CD4-positive, alpha-beta T cell treated with Interleukin-6 for 4 hours (primary cell): ENCODE measurements at regions not wholly inside any gene's neighbourhood (a gene's known extent, or its start where the extent isn't known, plus 50 kb on each side); places are given as distances from the start of the nearest gene placed in this dataset.
"Not testable (repeated sequence)": the region's sequence is repeated elsewhere in the genome, so short reads cannot be mapped to it uniquely, and the experiment has no call there.

ENCODE experiments used
- DNase-seq: peaks from one replicate; pipeline ENCODE4 v3.0.0-alpha.2; 2020; ENCODE audit warnings: mixed read lengths

- not testable (repeated sequence) for DNase-seq
Observed at GRCh38 chr20:29031262-29031982, 2226.0 kb upstream of the DEFB115 start.

DNA sequence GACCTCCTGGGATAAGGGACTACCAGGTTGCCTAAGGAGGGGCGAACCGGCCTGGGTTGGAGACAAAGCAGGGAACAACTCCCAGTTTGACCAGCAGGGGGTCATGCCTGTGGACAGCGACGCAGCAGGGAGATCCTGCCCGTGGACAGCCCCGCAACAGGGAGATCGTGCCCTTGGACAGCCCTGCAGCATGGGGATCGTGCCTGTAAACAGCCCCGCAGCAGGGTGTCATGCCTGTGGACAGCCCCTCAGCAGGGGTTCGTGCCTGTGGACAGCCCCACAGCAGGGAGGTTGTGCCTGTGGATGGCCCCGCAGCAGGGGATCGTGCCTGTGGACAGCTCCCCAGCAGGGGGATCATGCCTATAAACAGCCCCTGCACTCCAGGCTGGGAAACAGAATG is 2213.2 kb upstream of the DEFB115 start:
- DNase-seq: peak; percentile 1

GRCh38 chr20:29050008-29050606 is 2207.4 kb upstream of the DEFB115 start:
- not testable (repeated sequence) for DNase-seq

DNA sequence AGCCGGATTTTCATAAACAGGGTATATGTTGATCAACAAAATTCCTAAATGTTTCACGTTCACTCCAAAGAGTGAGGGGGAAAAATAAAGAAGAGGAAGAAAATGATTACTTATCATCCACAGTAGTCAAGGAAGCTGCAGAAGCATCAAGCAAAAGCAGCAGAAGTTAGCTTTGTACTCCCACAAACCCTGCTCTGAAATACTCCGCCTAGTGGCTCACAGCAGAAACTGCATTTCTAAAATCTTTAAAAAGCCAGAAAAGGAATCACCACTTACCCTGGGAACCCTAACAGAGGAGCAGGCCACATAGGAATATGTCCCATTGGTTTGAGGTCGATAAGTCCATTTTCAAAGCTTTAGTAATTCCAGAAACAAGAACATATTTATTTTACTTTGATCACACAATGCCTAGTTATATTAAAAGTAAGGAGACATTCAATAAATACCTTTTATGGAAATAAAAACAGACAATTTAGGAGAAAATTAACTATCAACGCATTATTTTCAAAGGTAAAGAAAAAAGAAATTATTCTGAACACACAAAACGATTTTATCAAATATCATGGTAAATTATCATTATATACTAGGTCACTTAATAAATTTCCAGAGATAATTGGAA is 2199.5 kb upstream of the DEFB115 start:
- not testable (repeated sequence) for DNase-seq

- not testable (repeated sequence) for DNase-seq
Observed at GRCh38 chr20:29062451-29062850, 2195.0 kb upstream of the DEFB115 start.

DNA sequence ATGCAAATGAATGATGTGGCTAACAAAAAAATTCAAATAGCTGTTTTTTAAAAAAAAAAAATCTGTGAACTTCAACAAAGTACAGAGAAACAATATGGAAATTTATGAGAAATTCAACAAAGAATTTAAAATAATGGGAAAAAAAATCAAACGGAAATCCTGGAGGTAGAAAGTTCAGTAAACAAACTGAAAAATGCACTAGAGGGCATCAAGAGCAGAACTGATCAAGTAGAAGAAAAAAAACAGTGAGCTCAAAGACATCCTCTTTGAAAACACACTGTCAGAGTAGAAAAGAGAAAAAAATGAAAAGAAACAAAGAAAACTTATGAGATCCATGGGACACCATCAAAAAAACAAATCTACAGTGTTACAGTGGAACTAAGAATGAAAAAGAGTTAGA is 2191.1 kb upstream of the DEFB115 start:
- DNase-seq: not testable (repeated sequence)

- DNase-seq: not testable (repeated sequence)
Observed at GRCh38 chr20:29073640-29074039, 2183.8 kb upstream of the DEFB115 start.

DNA sequence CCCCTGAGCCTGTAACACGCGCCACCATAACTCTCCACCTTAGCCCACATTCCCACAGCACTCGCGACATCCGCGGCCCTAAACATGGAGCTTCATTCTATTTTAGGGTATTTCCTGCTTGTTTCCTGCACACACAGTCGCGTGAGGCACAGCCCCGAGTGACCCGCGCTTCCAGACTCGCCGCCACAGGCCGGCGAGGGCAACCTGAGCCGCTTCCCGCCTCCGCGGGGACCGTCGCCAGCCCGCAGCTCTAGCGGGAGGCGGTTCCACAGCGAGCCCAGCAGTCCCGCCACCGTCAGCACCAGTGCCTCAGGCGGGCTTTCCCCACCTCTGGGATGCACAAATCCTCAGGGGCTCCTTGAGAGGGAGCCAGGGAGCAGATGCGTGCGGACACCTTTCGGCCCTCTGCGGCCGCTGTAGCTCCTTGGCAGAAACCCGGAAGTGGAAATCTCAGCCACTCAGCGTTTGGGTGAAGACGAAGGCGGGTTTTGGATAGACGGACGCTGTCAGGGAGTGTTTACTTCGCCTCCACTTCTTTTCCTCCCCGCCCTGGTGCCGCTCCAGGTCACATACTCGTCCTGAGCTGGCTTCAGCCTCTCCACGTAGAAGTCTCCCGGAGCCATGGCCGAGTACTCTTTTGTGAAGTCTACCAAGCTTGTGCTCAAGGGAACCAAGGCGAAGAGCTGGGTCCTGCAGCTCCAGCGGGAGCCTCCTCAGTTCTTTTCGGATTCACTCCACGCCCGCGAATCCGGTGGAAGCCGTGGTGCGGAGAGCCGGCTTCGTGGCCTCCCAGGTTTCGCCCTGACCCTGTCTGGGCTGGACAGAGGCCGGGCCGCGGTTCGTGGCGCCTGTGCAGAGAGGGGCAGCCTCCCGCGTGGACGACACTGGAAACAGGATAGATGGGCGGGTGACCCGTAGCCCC is 2177.4 kb upstream of the DEFB115 start:
- peak; percentile 3 for DNase-seq

- not testable (repeated sequence) for DNase-seq
Observed at GRCh38 chr20:29081712-29082111, 2175.8 kb upstream of the DEFB115 start.

GRCh38 chr20:29085625-29086024 is 2171.8 kb upstream of the DEFB115 start:
- DNase-seq: no peak

GRCh38 chr20:29086145-29086718 is 2171.2 kb upstream of the DEFB115 start:
- DNase-seq: not testable (repeated sequence)

DNA sequence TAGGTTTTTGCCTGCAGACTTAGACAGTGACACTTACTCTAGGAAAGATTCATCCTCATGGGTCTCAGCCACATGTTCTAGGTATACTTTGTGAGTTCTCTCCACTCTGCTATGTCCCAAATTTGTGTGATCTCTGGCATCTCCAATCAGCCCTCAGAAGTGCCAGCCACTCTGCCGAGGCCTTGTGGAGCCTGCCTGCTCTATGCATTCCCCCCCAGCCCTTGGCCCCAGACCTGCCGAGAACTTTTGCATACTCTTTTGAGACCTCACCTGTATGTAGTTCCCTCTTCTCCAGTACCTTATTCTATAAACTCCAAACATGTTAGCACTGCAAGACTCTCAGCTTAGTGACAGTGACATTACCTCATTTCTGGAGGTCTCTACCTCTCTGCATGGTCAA is 2170.5 kb upstream of the DEFB115 start:
- DNase-seq: no peak

- not testable (repeated sequence) for DNase-seq
Observed at GRCh38 chr20:29087887-29088286, 2169.6 kb upstream of the DEFB115 start.

GRCh38 chr20:29088472-29088871 is 2169.0 kb upstream of the DEFB115 start:
- DNase-seq: not testable (repeated sequence)

- DNase-seq: not testable (repeated sequence)
Observed at GRCh38 chr20:29089409-29089808, 2168.1 kb upstream of the DEFB115 start.

DNA sequence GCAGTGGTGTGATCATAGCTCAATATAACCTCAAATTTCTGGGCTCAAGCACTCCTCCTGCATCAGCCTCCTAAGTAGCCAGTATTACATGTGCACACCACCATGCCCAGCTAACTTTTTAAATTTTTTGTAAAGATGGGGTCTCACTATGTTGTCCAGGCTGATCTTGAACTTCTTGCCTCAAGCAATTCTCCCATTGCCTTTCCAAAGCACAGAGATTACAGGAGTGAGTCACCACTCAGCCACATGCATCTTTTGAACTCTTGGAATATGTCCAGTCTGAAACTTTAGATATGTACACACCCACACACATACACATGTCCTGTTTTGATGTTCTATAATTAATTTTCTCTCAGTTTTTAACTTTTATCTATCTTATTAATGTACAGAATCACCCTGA is 2163.5 kb upstream of the DEFB115 start:
- not testable (repeated sequence) for DNase-seq

DNA sequence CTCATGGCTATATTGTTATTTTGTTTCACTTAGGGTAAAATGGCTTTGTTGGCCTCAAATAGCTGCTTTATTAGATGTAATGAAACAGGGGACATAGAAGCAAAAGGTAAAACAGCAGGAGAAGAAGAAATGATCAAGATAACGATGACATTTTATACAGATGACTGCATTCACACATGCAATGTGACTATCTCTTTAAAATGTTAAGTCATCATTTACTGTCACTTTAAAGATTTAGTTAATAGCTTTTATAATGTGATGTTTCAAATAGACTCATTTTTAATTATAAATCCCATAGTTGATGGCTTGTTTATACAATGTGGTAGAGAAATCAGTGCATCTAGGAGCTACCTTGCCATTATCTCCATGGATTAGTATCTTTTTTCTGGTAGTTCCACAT is 2160.8 kb upstream of the DEFB115 start:
- DNase-seq: not testable (repeated sequence)

DNA sequence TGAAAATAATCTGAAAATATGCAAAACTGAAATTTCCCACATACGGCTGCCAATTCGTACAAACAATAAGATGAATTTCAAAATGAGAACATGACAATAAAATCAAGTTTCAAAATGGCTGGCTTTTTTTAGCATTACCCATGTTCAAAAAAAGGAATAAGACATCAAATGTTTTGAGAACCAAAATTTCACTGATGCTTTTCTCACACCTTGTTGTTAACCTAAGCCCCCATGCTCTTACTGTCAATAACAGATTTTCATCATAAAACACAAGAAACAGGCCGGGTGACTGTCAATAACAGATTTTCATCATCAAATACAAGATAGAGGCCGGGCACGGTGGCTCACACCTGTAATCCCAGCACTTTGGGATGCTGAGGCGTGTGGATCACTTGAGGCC is 2149.6 kb upstream of the DEFB115 start:
- DNase-seq: not testable (repeated sequence)

DNA sequence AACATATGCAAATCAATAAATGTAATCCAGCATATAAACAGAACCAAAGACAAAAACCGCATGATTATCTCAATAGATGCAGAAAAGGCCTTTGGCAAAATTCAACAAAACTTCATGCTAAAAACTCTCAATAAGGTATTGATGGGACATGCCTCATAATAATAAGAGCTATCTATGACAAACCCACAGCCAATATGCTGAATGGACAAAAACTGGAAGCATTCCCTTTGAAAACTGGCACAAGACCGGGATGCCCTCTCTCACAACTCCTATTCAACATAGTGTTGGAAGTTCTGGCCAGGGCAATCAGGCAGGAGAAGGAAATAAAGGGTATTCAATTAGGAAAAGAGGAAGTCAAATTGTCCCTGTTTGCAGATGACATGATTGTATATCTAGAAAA is 2148.1 kb upstream of the DEFB115 start:
- DNase-seq: not testable (repeated sequence)

GRCh38 chr20:29115097-29115496 is 2142.4 kb upstream of the DEFB115 start:
- not testable (repeated sequence) for DNase-seq

GRCh38 chr20:29119141-29119540 is 2138.3 kb upstream of the DEFB115 start:
- DNase-seq: no peak

DNA sequence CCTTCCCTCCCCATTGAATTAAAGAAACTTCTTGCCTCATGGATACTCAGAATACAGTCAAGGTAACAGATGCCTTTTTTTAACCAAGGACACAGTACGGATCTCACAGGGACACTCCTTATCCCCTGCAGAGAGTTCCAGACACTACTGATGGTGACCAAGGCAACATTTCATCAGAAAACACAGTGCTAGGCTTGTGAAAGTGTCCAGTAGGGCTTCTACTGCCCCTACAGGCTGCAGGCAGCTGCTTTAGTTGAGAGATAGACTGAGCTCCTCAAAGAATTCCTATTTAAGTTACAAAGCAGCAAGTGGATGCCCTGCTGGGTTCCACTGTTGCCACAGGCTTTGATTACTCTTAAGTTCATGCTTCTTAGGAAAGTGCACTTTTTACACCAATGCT is 2137.8 kb upstream of the DEFB115 start:
- not testable (repeated sequence) for DNase-seq
